OCI-M2 (cell line): ENCODE measurements at regions not wholly inside any gene's neighbourhood (a gene's known extent, or its start where the extent isn't known, plus 50 kb on each side); places are given as distances from the start of the nearest gene placed in this dataset.

Experiments used
- DNase-seq: peaks from one replicate; lab custom pipeline; 2025; ENCODE audit not compliant: unreplicated experiment; lab: John Stamatoyannopoulos, UW

DNA sequence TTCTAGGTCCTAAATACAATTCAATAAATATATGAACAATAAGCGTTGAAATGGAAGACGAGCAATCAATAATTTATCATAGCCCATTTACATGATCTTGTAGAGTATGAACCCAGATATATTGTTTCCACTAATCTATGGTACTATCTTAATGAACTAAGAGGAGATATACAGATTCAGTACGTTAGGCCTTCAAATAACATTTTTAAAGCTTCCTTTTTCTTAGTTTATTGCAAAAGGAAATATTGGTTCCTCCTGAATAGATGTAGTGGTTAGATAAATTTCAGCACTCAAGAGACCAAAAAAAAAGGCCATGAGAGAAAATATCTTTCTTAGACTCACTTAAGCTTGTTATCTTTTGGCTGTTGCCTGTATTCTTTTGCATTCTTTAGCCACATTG lies 147.5 kb upstream of the PITX2 start:
- no peak for DNase-seq

- no peak for DNase-seq
Observed at GRCh38 chr4:110778521-110778920, 155.6 kb upstream of the PITX2 start.

DNA sequence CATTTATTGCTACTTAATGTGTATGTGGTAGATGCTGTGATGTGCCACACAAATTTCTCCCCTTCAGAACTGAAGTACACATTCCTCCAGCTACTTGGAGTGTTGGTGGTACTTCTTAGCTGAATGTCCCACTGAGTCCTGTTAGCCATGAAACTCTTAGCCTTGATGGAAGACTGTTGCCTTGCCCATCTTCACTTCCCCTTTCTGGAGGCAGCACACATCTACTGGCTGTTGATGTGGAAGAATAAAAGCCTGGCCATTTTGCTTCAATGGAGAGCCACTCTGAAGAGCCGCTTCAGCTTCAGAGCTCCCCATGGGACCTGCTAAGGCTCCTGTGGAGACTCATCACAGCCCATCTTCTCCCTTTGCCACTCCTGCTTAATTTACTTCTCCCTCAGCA lies 157.7 kb upstream of the PITX2 start:
- no peak for DNase-seq

DNA sequence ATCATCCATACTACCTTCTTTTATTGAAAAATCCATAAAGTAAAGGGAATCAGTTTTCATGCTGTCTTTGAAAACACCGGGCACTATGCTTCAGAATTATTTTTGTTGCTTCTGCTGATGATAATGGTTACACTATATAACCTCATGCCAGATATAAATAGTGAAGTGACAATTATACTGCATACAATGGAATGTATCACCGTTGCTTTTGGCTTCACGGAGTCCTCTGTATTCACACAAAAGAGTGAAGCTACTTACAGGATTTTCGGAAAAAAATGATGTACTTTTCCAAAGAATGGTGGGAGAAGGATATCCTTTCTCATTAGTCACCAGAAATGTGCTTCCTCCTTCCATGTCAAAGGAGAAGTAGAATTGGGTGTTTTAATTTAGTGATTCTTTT lies 159.1 kb upstream of the PITX2 start:
- DNase-seq, result no peak

DNA sequence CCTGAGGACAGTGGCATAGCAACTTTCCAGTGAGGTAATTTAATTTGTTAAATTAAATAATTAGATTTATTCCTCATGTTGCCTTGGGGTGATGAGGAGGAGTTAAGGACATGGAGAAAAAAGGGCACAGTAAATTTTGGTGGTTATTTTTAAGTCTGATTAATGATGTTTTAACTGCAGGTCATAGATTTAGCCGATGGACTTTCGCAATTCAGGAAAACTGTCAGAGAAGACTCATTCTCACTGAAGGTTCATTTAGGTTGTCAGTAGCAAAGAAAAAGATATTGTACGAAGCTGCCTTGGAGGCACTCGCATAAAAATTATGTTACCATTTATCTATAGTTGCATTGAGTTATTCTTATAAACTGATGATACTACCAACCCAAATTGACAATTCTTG lies 164.2 kb upstream of the PITX2 start:
- DNase-seq, result no peak

GRCh38 chr4:110787707-110788106 lies 164.8 kb upstream of the PITX2 start:
- DNase-seq, result no peak

- DNase-seq, result no peak
Observed at GRCh38 chr4:110788302-110788701, 165.4 kb upstream of the PITX2 start.

DNA sequence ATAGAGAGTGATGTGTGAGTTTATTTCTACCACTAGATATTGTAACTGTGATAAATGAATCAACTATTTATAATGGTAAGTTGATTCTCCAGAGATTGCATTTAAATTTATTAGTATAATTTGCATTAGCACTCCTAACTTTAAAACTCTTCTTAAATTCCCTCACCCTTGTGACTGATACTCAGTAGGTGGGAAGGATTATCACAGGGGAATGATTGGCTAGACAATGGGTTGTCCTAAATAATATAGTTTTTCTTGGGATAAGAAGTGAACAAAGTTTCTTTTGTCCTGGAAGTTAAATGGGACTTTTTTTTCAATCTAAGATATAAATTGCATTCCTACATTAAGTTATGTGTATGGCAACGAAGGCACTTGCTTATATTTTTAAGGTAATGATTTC lies 169.2 kb upstream of the PITX2 start:
- DNase-seq, result no peak

DNA sequence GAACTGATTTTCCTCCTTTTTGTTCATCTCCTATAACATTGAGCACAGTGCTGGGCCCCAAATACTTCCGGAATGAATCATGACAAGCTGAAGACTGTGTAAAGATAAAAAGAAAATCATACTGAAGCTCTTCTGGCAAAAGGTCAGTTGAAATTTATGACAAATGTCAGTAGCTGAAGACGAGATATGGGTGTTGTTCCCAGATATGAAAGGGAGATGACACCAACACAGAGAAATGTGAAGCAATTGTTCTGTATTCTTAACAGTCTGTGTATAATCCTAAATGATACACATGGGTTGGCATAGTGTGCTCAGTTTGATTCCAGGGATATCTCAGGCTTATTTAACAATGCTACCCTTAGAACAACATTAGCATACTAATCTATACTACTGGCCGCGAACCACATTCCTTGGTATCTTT lies 170.5 kb upstream of the PITX2 start:
- no peak for DNase-seq

DNA sequence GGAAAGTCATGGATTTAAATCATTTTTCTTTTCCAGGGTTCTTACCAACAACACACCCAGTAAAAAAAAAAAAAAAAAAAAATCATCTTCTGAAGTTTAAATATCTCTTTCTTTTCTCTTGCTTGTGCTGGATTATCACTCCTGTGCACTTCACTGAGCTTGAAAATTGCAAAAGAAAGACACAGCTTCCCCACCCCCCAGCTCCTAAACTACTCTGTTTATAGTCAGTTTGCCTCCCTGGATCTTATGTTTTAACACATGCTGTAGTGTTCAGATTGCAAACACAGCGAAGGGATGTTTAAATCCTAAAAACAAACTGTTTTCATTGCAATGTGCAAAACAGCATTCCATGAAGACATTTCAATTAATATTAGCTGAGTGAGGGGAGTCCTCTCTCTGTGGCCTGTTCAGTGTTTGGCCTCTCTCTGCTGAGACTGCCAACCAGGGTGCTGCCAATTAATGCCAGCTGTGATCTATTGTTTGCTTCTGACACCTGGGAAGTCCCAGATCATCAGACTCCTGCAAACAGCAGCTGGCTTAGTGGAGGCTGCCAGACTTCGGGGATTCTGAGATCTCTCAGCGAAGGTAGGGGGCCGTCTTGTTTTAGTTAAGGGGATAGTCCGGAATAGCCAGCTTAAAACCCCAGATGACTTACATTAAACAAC lies 171.1 kb upstream of the PITX2 start:
- no peak for DNase-seq

- DNase-seq, result no peak
Observed at GRCh38 chr4:110795971-110796370, 173.1 kb upstream of the PITX2 start.

DNA sequence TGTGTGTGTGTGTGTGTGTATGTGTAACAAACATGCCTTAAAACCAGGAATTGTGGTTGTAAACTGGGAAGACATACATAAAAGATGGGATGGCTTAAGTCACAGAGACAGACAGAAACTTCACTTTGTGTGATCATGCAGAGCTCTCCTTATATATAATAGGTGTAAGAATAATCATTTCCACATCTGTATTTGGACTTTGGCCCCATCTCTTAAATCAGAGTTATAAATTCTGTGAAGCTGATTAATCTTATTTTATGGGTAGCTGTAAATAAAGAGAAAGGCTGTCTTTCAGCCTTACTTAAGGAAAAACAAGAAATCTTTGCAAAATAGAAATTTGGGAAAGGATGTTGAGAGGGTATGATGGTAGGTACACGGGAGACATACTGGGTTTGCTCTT lies 174.6 kb upstream of the PITX2 start:
- DNase-seq, result no peak

DNA sequence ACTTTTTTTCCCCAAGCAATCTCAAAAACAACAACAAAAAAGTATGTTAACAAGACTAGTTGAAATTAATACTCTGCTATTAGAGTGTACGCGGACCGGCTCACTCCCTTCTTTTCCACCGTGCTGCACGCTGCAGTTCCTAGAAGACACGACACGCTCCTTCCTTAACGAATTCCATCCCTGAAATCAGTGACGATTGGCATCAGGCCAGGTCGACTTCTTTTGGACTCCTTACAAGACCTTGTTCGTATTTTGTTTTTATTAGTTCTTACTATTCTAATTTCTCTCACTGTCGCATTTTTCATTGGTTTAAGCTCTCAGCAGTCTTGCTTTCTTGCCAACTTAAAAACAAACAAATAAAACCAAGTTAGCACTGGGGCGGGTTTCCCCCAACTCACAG lies 175.8 kb upstream of the PITX2 start:
- no peak for DNase-seq

GRCh38 chr4:110799211-110799610 lies 176.3 kb upstream of the PITX2 start:
- DNase-seq, result no peak

DNA sequence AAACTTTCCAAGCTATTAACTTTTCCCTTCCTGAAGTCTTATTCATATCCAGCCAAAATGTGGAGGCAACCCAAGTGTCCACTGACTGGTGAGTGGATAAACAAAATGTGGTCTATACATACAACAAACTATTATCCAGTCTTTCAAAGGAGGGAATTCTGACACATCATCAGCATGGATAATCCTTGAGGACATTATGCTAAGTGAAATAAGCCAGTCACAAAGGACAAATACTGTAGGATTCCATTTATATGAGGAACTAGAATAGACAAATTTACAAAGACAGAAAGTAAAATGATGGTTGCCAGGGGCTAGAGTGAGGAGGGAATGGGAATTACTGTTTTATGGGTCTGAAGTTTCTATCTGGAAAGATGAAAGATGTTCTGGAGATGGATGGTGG lies 178.7 kb upstream of the PITX2 start:
- DNase-seq, result no peak

GRCh38 chr4:110808351-110808878 lies 185.5 kb upstream of the PITX2 start:
- no peak for DNase-seq

GRCh38 chr4:110815950-110816349 lies 193.1 kb upstream of the PITX2 start:
- DNase-seq, result no peak

DNA sequence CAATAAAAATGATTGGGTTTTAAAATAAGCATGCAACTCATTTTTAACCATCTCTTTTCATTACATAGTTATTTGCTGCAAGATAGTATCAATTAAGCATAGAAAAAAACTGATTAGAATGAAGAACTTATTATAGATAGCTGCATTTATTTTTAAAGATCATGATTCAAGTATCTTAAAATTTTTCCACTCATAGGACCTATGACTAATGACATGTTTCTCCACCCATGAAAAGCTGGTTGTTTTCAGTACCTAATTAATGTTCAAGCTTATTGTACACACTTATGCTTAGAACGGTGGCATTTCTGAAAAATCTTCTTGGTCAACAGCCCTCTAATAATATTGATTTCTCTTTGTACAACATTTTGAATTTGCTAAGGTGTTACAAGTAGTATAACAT lies 193.5 kb upstream of the PITX2 start:
- DNase-seq, result no peak

- no peak for DNase-seq
Observed at GRCh38 chr4:110821186-110821585, 198.3 kb upstream of the PITX2 start.

GRCh38 chr4:110823251-110823650 lies 200.4 kb upstream of the PITX2 start:
- DNase-seq, result no peak

GRCh38 chr4:110824344-110824743 lies 201.5 kb upstream of the PITX2 start:
- no peak for DNase-seq

DNA sequence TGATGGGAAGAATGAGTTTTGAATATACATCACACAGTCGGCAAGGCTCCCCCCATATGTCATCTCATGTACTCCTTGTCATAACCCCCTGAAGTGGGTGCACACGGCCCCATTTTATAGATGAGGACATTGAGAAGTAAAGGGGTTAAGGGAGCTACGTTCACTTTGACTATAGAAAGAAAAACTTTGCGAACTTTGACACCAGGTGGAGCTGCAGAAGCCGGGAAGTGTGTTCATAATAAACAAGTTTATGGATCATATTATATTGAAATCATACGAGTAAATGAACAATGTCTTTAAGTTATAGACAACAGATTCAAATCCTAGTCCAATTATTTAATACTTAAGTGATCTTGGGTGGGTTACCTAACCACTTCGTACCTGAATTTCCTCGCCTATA lies 203.8 kb upstream of the PITX2 start:
- DNase-seq, result no peak

- no peak for DNase-seq
Observed at GRCh38 chr4:110830461-110830860, 207.6 kb upstream of the PITX2 start.
